Endothelial cell of umbilical vein (primary cell): ENCODE measurements at regions not wholly inside any gene's neighbourhood (a gene's known extent, or its start where the extent isn't known, plus 50 kb on each side); places are given as distances from the start of the nearest gene placed in this dataset.
A peak's percentile ranks its signal among the peaks of the same experiment; 100 is the strongest.

Source experiments
- BruUV-seq: library from RNA; stranded (reverse); fragments of 400-500 nt; replicated peaks from 2 replicates; lab custom pipeline; 2021; lab: Mats Ljungman, UMichigan
- CTCF ChIA-PET: fragments of 300-600, 350-600 bp; sonication (Branson Sonifier 250); formaldehyde crosslinking; loops from one replicate; lab custom pipeline; 2021; ENCODE audit warnings: antibody characterized with exemption, inconsistent platforms; lab: Charles Lee
- POLR2A ChIA-PET: fragments of 300-600, 350-600 bp; sonication (Branson Sonifier 250); formaldehyde crosslinking; loops from one replicate; lab custom pipeline; 2021; ENCODE audit warnings: antibody characterized with exemption, inconsistent platforms; lab: Charles Lee
- DNase-seq: peaks from one replicate; pipeline ENCODE4 v3.0.0-alpha.2; 2011; ENCODE audit warnings: low read depth, low spot score
- FAIRE-seq: peaks from 2 replicates; lab custom pipeline; 2011; peaks lifted over from hg19 to GRCh38; lab: Jason Lieb, UNC
- H2AFZ ChIP-seq: 2 replicates; pipeline ENCODE4 v1.6.0; 2012; ENCODE audit warnings: low read depth, low read length, control low read depth, inconsistent platforms
- H3K27ac ChIP-seq: 2 replicates; pipeline ENCODE4 v1.5.1; 2011; ENCODE audit warnings: low read depth, mild to moderate bottlenecking, control low read depth, low read length, moderate library complexity; ENCODE audit not compliant: insufficient read depth
- H3K27me3 ChIP-seq, 2 experiments: 2 replicates each; pipeline versions ENCODE4 v1.6.0 to v1.6.1; 2011; ENCODE audit warnings: low read length in 2 of 2, mixed read lengths in 1 of 2; ENCODE audit not compliant: control insufficient read depth in 2 of 2, insufficient read depth in 2 of 2
- H3K36me3 ChIP-seq, 2 experiments: 2 replicates in 1 of 2; 3 replicates in 1 of 2; pipeline ENCODE4 v1.5.1; 2011; ENCODE audit warnings: low read length in 2 of 2, mild to moderate bottlenecking in 1 of 2, moderate library complexity in 1 of 2; ENCODE audit not compliant: control insufficient read depth in 2 of 2, insufficient read depth in 2 of 2; ENCODE audit errors: extremely low read depth in 1 of 2
- H3K4me1 ChIP-seq: 3 replicates; pipeline ENCODE4 v1.5.1; 2011; ENCODE audit warnings: mild to moderate bottlenecking, low read length; ENCODE audit not compliant: control insufficient read depth, insufficient read depth; ENCODE audit errors: extremely low read depth
- H3K4me2 ChIP-seq: 2 replicates; pipeline ENCODE4 v1.6.1; 2011; ENCODE audit warnings: low read length, control low read depth, mixed read lengths; ENCODE audit not compliant: insufficient read depth
- H3K4me3 ChIP-seq, 3 experiments: fragments of 200-600 bp in 1 of 3; sonication (generic), shearing (Covaris generic) in 1 of 3; replicated peaks in 1 of 3; 2 replicates each; pipeline ENCODE4 v1.5.1; 2011 to 2016; ENCODE audit warnings: control low read depth in 3 of 3, low read length in 3 of 3, mild to moderate bottlenecking in 2 of 3, inconsistent platforms in 1 of 3, low read depth in 1 of 3, moderate library complexity in 1 of 3; ENCODE audit not compliant: insufficient read depth in 1 of 3
- H3K79me2 ChIP-seq: 2 replicates; pipeline ENCODE4 v1.6.0; 2012; ENCODE audit warnings: low read length, inconsistent platforms; ENCODE audit not compliant: control insufficient read depth, insufficient read depth
- H3K9ac ChIP-seq: replicated peaks from 2 replicates; pipeline ENCODE3; 2011; ENCODE audit warnings: low read length, control low read depth; ENCODE audit not compliant: insufficient read depth; ENCODE audit errors: extremely low read depth
- H3K9me1 ChIP-seq: replicated peaks from 3 replicates; pipeline ENCODE4 v1.6.0; 2011; ENCODE audit warnings: mild to moderate bottlenecking, low read length; ENCODE audit not compliant: control insufficient read depth, insufficient read depth; ENCODE audit errors: extremely low read depth
- H3K9me3 ChIP-seq: replicated peaks from 2 replicates; pipeline ENCODE4 v1.5.1; 2012; ENCODE audit warnings: low read length, inconsistent platforms; ENCODE audit not compliant: control insufficient read depth, insufficient read depth
- H4K20me1 ChIP-seq: replicated peaks from 2 replicates; pipeline ENCODE3; 2011; ENCODE audit warnings: mild to moderate bottlenecking, low read length; ENCODE audit not compliant: control insufficient read depth, insufficient read depth; ENCODE audit errors: extremely low read depth
- CTCF ChIP-seq, 2 donors: IDR thresholded peaks; 1 replicate in 1 of 2; 2 replicates in 1 of 2; pipeline ENCODE4 v1.5.1; 2011; ENCODE audit warnings: low read length in 2 of 2, mild to moderate bottlenecking in 2 of 2, moderate library complexity in 2 of 2, control low read depth in 1 of 2, inconsistent platforms in 1 of 2, low read depth in 1 of 2; ENCODE audit not compliant: insufficient read depth in 1 of 2; ENCODE audit errors: extremely low read depth in 1 of 2
- EZH2 ChIP-seq: IDR thresholded peaks from 2 replicates; pipeline ENCODE4 v1.6.1; 2012; ENCODE audit warnings: borderline replicate concordance, low read depth, mild to moderate bottlenecking, moderate library complexity, low read length, inconsistent platforms; ENCODE audit not compliant: severe bottlenecking
- FOS ChIP-seq: IDR thresholded peaks from 2 replicates; pipeline ENCODE4 v1.6.1; 2011; ENCODE audit warnings: mild to moderate bottlenecking, low read length, moderate library complexity, borderline replicate concordance; ENCODE audit not compliant: insufficient read depth
- GATA2 ChIP-seq: IDR thresholded peaks from 2 replicates; pipeline ENCODE4 v1.7.0; 2011; ENCODE audit warnings: low read depth, mild to moderate bottlenecking, moderate library complexity, mixed read lengths, low read length; ENCODE audit not compliant: insufficient read length, insufficient read depth
- JUN ChIP-seq: IDR thresholded peaks from 2 replicates; pipeline ENCODE4 v1.6.1; 2011; ENCODE audit warnings: borderline replicate concordance, low read depth; ENCODE audit not compliant: insufficient read length, insufficient read depth
- MAX ChIP-seq: IDR thresholded peaks from 2 replicates; pipeline ENCODE4 v1.6.1; 2011; ENCODE audit not compliant: insufficient read depth, insufficient read length
- MYC ChIP-seq: IDR thresholded peaks from one replicate; pipeline ENCODE4 v1.6.1; 2011; ENCODE audit warnings: mild to moderate bottlenecking, low read depth, low read length
- POLR2A ChIP-seq: IDR thresholded peaks from 2 replicates; pipeline ENCODE4 v1.6.1; 2012; ENCODE audit warnings: low read depth, mild to moderate bottlenecking, control low read depth, low read length
- POLR2AphosphoS5 ChIP-seq: IDR thresholded peaks from 2 replicates; pipeline ENCODE4 v1.6.1; 2012; ENCODE audit warnings: low read depth, mild to moderate bottlenecking, control low read depth, low read length, moderate library complexity; ENCODE audit not compliant: insufficient read depth
- dilution Hi-C: fragments of 300-500 bp; cut with MboI; formaldehyde crosslinking; loops from one replicate; pipeline ENCODE4 v1.15.0; 2019; ENCODE audit warnings: low sequenced_read_pairs; ENCODE audit not compliant: extremely low pct_ligation_motif_present
- intact Hi-C: fragments of 100-400 bp; cut with micrococcal nuclease; formaldehyde crosslinking; loops from one replicate; pipeline ENCODE4 v1.10.0; 2022

DNA sequence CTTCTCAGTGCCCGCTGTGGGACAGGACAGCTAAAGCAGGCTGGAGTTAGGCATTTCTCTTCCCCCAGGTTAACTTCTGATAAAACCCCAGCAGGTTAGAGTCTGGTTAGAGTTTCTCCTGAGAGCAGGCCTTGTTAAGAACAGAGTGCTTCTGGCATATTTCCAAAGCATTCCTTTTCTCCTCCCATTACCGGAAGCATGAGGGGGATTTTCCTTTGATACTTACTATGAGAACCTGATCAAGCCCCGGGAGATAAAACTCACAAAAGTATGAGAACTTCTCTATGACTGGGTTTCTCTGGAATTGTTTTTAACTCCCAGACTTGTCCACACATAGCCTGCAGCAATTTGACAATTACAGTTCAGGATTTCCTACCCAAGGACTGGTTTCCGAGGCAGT is 77.4 kb upstream of the MAST4 start:
- no peak for TF ChIP-seq POLR2AphosphoS5
- TF ChIP-seq FOS = no peak
- no peak for TF ChIP-seq CTCF (IDR thresholded peaks at IDR 0.05; ENCODE audit: extremely low read depth in 1 of 2, insufficient read depth in 1 of 2, low read depth in 1 of 2, low read length in 2 of 2)
- TF ChIP-seq MAX = no peak
- no peak for TF ChIP-seq MYC
- no peak for TF ChIP-seq JUN
- TF ChIP-seq POLR2A = no peak
- no peak for TF ChIP-seq GATA2
- no peak for TF ChIP-seq EZH2

More for the DNA sequence above, 77.4 kb upstream of the MAST4 start:
- Histone ChIP-seq H3K27me3 (no peaks in the 10 kb centered on the region), H4K20me1 (no peaks in the 10 kb centered on the region), H3K4me2 (no peak overlapping the region), H3K9me1 (no peaks in the 10 kb centered on the region), H3K36me3 (no peaks in the 10 kb centered on the region), H3K9me3 (no peaks in the 10 kb centered on the region), H3K79me2 (no peaks in the 10 kb centered on the region), H3K9ac (no peak overlapping the region), H2AFZ (no peak overlapping the region), H3K4me1 (no peaks in the 10 kb centered on the region), H3K27ac (no peak overlapping the region), H3K4me3 (no peak overlapping the region)
- intact Hi-C loops = no loop called here
- DNase-seq = peak; percentile 35
- BruUV-seq = no TSS peak
- dilution Hi-C loops = no loop called here
- CTCF ChIA-PET = no interaction called here
- POLR2A ChIA-PET = no interaction called here
- no peak for FAIRE-seq
